Suprapubic skin (tissue), 3 donors: ENCODE measurements at regions not wholly inside any gene's neighbourhood (a gene's known extent, or its start where the extent isn't known, plus 50 kb on each side); places are given as distances from the start of the nearest gene placed in this dataset.

Source experiments
- EP300 ChIP-seq: sonication (generic); formaldehyde crosslinking; IDR thresholded peaks from one replicate; pipeline ENCODE4 v1.6.1; 2017; ENCODE audit warnings: antibody characterized with exemption
- TF ChIP-seq, protein P1 (sequence below), 2 donors: fragments of 200-600 bp in 1 of 2; fragments of 450-650 bp in 1 of 2; sonication (generic) in 1 of 2; IDR thresholded peaks; one replicate each; pipeline ENCODE4 v1.5.1; 2016 to 2019; ENCODE audit warnings: antibody characterized with exemption in 2 of 2, mild to moderate bottlenecking in 1 of 2, moderate library complexity in 1 of 2

GRCh38 chr11:70627219-70627618, 228.9 kb downstream of the CTTN start:
- TF ChIP-seq, protein P1, sequence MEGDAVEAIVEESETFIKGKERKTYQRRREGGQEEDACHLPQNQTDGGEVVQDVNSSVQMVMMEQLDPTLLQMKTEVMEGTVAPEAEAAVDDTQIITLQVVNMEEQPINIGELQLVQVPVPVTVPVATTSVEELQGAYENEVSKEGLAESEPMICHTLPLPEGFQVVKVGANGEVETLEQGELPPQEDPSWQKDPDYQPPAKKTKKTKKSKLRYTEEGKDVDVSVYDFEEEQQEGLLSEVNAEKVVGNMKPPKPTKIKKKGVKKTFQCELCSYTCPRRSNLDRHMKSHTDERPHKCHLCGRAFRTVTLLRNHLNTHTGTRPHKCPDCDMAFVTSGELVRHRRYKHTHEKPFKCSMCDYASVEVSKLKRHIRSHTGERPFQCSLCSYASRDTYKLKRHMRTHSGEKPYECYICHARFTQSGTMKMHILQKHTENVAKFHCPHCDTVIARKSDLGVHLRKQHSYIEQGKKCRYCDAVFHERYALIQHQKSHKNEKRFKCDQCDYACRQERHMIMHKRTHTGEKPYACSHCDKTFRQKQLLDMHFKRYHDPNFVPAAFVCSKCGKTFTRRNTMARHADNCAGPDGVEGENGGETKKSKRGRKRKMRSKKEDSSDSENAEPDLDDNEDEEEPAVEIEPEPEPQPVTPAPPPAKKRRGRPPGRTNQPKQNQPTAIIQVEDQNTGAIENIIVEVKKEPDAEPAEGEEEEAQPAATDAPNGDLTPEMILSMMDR (IDR thresholded peaks at IDR 0.05): no peak
- TF ChIP-seq EP300: no peak
